GM12872 (cell line): ENCODE measurements at regions not wholly inside any gene's neighbourhood (a gene's known extent, or its start where the extent isn't known, plus 50 kb on each side); places are given as distances from the start of the nearest gene placed in this dataset.

Source experiments
- TF ChIP-seq, protein P1 (sequence below): IDR thresholded peaks from 3 replicates; pipeline ENCODE4 v1.5.1; 2011; ENCODE audit warnings: low read depth, mild to moderate bottlenecking, low read length, moderate library complexity; ENCODE audit not compliant: insufficient read depth

DNA sequence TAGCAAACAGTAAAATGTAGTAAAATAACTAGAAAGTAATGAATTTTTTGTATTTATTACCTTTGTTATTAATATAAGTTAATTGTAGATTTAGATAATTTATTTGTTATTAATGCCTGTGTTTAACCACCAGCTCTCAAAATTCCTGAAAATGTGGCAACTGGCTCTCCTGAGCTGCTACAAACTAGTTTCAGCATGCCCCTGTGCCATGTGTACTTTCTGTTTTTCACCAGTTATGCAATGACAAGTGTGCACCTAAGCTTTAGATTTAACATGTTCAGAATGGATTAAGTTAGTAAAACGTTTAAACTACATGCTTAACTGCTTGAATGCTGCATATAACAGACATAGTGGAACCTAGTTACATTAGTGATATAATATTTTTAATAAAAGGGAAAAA, 88.1 kb downstream of the POSTN start:
- TF ChIP-seq, protein P1, sequence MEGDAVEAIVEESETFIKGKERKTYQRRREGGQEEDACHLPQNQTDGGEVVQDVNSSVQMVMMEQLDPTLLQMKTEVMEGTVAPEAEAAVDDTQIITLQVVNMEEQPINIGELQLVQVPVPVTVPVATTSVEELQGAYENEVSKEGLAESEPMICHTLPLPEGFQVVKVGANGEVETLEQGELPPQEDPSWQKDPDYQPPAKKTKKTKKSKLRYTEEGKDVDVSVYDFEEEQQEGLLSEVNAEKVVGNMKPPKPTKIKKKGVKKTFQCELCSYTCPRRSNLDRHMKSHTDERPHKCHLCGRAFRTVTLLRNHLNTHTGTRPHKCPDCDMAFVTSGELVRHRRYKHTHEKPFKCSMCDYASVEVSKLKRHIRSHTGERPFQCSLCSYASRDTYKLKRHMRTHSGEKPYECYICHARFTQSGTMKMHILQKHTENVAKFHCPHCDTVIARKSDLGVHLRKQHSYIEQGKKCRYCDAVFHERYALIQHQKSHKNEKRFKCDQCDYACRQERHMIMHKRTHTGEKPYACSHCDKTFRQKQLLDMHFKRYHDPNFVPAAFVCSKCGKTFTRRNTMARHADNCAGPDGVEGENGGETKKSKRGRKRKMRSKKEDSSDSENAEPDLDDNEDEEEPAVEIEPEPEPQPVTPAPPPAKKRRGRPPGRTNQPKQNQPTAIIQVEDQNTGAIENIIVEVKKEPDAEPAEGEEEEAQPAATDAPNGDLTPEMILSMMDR, result no peak

DNA sequence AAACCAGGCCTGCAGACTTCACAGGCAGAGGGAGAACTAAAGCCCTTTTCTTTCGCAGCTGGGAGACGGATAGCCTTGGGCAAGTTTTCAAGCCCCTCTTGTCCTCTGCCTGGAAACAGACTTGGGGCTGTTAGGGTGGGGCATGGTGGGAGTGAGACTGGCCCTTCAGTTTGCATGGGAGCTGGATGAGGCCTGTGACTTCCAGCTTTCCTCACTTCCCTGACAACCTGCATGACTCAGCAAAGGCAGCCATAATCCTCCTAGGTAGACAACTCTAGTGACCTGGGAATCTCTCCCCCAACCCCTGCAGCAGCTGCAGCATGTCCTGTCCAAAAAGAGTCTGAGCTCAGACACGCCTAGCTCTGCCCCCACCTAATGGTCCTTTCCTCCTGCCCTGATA, 93.0 kb downstream of the POSTN start:
- TF ChIP-seq, protein P1, result no peak

DNA sequence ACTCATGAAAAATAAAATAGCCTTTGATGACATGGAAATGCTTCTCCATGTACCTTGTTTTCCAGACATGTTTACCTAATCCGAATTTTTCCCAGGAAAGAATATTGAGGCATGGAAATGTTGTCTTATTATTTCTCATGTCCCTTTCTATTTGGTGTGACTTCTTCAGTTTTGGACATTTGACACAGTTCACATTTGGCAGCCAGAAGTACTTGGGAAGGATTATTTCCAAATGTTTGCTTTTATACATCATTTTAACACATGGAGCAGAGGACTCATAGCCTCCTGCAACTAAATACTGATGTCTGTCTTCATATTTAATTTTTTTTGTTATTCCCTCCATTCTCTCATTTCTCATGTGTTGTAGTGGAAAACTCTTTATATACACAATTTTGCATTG, 94.3 kb downstream of the POSTN start:
- TF ChIP-seq, protein P1, result no peak

DNA sequence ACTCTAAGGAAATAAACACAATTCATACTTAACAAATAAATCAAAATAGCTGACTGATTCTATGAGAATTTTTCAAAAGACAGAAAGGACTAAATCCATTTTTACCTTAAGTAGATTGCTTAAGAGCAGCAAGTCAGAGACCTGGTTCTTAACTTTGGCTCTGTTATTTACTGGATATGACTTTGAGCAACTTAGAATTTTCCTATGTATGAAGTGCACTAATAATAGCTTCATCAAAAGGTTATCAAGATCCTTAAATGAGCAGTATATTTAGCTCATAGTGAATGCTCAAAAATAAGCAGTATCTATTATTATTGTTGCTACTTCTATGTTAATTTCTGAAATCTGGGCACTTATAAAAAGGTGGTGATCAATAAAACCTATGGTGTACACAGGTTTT, 95.3 kb downstream of the POSTN start:
- TF ChIP-seq, protein P1, result no peak

DNA sequence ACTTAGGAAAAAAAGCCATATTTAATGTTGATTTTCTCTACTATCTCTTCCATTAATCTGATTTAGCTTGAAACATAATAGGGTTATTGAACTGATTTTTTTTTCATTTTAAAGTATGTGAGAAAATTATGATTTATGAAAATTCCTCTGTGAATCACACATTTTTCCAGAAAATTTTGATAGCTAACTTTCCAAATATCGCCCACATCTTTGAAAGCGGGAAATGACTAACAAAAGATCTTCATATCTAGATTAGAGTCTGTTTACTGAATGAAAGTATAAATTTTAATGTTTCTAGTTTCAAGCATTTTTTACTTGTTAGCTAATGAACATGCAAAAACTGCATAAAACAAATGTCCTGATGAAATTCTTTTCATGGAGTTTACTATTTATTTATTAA, 97.4 kb downstream of the POSTN start:
- TF ChIP-seq, protein P1, result no peak

DNA sequence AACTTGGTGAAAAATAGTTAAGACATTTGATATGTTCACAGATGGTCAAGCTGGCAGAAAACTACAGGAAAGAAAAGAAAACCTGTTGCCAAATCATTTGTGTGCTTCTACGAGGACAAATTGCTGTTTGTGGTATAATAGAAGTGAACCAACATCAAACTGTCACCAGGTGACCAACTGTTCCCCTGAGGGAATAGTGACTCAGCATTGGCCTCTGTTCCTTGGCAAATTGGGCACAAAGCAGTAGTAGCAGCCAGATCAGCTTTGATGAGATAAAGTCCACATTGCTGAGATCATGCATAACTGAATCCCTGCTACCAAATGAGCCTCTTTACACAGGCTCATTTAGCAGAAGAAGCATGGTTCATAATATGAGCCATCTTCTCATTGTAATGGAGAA, 103.5 kb downstream of the POSTN start:
- TF ChIP-seq, protein P1, result no peak

DNA sequence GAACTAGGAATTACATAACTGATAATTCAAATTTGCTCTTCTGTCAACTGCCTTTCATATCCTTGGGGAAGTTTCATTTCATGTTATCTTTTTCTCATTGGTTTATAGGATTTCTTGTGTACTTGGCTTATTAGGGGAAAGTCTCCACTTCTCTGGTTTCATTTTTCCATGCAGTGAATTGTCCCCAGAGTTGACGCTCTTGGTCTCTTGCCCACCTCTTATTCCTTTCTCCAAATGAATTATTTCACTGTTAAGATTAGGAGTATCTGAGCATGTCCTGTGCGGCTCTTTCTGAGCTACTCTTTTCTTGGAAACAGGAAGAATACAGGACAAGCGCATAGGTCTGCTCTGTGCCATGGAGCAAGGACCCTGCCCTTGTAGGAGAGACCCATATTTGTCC, 104.8 kb downstream of the POSTN start:
- TF ChIP-seq, protein P1, result no peak
